SK-N-SH treated with all-trans-retinoic acid at 6 μM for 48 hours (cell line): ENCODE measurements at regions not wholly inside any gene's neighbourhood (a gene's known extent, or its start where the extent isn't known, plus 50 kb on each side); places are given as distances from the start of the nearest gene placed in this dataset.

Experiments
- ATAC-seq: fragments of 200-7000 bp; cut with Tn5 transposase; 3 replicates; pipeline ENCODE4 v1.9.1; 2020; ENCODE audit warnings: mild to moderate bottlenecking, moderate library complexity
- ARNTL ChIP-seq: fragments of 450-650 bp; formaldehyde crosslinking; IDR thresholded peaks from 2 replicates; pipeline ENCODE4 v1.5.0; 2020; ENCODE audit warnings: low read depth, mild to moderate bottlenecking, moderate library complexity, borderline replicate concordance
- BACH2 ChIP-seq: fragments of 250-450 bp; sonication (Bioruptor Pico); IDR thresholded peaks from 2 replicates; pipeline ENCODE4 v1.9.0; 2021; ENCODE audit warnings: mild to moderate bottlenecking, borderline replicate concordance
- CSDC2 ChIP-seq: fragments of 250-450 bp; sonication (Bioruptor Pico); IDR thresholded peaks from 2 replicates; pipeline ENCODE4 v1.5.0; 2020; ENCODE audit warnings: mild to moderate bottlenecking, moderate library complexity
- ESRRG ChIP-seq: fragments of 250-450 bp; sonication (Bioruptor Pico); IDR thresholded peaks from 2 replicates; pipeline ENCODE4 v1.6.1; 2021; ENCODE audit warnings: mild to moderate bottlenecking
- GLIS3 ChIP-seq: fragments of 250-450 bp; sonication (Bioruptor Pico); IDR thresholded peaks from 2 replicates; pipeline ENCODE4 v1.5.0; 2020; ENCODE audit warnings: mild to moderate bottlenecking, moderate library complexity
- ISL1 ChIP-seq: fragments of 250-450 bp; sonication (Bioruptor Pico); IDR thresholded peaks from 2 replicates; pipeline ENCODE4 v2.1.2; 2022; ENCODE audit warnings: mild to moderate bottlenecking, moderate library complexity
- OSR1 ChIP-seq: fragments of 250-450 bp; sonication (Bioruptor Pico); IDR thresholded peaks from 2 replicates; pipeline ENCODE4 v1.8.0; 2022; ENCODE audit warnings: moderate library complexity, mild to moderate bottlenecking, inconsistent platforms
- PPARA ChIP-seq: fragments of 250-450 bp; sonication (Bioruptor Pico); IDR thresholded peaks from 2 replicates; pipeline ENCODE4 v1.5.0; 2020; ENCODE audit warnings: mild to moderate bottlenecking, borderline replicate concordance
- SNAI2 ChIP-seq: fragments of 250-450 bp; sonication (Bioruptor Pico); IDR thresholded peaks from 2 replicates; pipeline ENCODE4 v1.5.0; 2020; ENCODE audit warnings: mild to moderate bottlenecking, moderate library complexity
- TCF4 ChIP-seq: fragments of 250-450 bp; sonication (Bioruptor Pico); IDR thresholded peaks from 2 replicates; pipeline ENCODE4 v1.8.0; 2021; ENCODE audit warnings: mild to moderate bottlenecking, moderate library complexity, borderline replicate concordance
- ZFP3 ChIP-seq: fragments of 250-450 bp; sonication (Bioruptor Pico); IDR thresholded peaks from 2 replicates; pipeline ENCODE4 v1.5.0; 2020; ENCODE audit warnings: mild to moderate bottlenecking, moderate library complexity
- ZFP30 ChIP-seq: fragments of 450-650 bp; formaldehyde crosslinking; IDR thresholded peaks from 2 replicates; pipeline ENCODE4 v1.5.0; 2022; ENCODE audit warnings: mild to moderate bottlenecking, moderate library complexity
- ZNF565 ChIP-seq: fragments of 450-650 bp; formaldehyde crosslinking; conservative IDR thresholded peaks from 2 replicates; pipeline ENCODE4 v1.5.0; 2020; ENCODE audit warnings: low read depth, mild to moderate bottlenecking, moderate library complexity
- ZNF8 ChIP-seq: fragments of 450-650 bp; formaldehyde crosslinking; IDR thresholded peaks from 2 replicates; pipeline ENCODE4 v1.5.0; 2020; ENCODE audit warnings: mild to moderate bottlenecking, moderate library complexity
- TF ChIP-seq, protein P1 (sequence below): fragments of 250-450 bp; sonication (Bioruptor Pico); IDR thresholded peaks from 2 replicates; pipeline ENCODE4 v1.5.0; 2020; ENCODE audit warnings: mild to moderate bottlenecking, moderate library complexity
- TF ChIP-seq, protein P2 (sequence below): fragments of 250-450 bp; sonication (Bioruptor Pico); IDR thresholded peaks from 2 replicates; pipeline ENCODE4 v1.5.1; 2021; ENCODE audit warnings: mild to moderate bottlenecking, moderate library complexity
- TF ChIP-seq, protein P3 (sequence below): fragments of 250-450 bp; sonication (Bioruptor Pico); IDR thresholded peaks from 2 replicates; pipeline ENCODE4 v1.8.0; 2020; ENCODE audit warnings: mild to moderate bottlenecking, moderate library complexity, borderline replicate concordance

DNA sequence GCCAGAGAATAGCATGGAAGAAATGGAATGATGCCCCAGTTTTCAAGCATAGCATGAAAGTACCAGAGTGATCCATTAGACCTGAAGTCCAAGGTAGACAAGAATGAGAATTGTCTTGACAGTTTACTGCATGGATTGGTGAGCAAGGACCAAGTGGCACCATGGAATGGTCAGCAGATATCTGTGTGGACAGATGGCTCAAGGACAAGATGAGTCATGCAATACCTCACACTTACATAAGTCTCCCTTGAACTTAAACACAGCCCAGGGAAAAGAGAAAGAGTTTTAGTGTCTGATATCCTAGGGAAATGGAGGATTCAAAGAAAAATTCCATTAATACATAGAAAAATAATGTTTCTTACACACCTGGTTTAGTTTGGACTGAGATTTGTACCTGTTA is 195.2 kb downstream of the MRPL39 start (continued):
- TF ChIP-seq, protein P1, sequence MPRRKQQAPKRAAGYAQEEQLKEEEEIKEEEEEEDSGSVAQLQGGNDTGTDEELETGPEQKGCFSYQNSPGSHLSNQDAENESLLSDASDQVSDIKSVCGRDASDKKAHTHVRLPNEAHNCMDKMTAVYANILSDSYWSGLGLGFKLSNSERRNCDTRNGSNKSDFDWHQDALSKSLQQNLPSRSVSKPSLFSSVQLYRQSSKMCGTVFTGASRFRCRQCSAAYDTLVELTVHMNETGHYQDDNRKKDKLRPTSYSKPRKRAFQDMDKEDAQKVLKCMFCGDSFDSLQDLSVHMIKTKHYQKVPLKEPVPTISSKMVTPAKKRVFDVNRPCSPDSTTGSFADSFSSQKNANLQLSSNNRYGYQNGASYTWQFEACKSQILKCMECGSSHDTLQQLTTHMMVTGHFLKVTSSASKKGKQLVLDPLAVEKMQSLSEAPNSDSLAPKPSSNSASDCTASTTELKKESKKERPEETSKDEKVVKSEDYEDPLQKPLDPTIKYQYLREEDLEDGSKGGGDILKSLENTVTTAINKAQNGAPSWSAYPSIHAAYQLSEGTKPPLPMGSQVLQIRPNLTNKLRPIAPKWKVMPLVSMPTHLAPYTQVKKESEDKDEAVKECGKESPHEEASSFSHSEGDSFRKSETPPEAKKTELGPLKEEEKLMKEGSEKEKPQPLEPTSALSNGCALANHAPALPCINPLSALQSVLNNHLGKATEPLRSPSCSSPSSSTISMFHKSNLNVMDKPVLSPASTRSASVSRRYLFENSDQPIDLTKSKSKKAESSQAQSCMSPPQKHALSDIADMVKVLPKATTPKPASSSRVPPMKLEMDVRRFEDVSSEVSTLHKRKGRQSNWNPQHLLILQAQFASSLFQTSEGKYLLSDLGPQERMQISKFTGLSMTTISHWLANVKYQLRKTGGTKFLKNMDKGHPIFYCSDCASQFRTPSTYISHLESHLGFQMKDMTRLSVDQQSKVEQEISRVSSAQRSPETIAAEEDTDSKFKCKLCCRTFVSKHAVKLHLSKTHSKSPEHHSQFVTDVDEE (CRISPR knock-in tag) = no peak
- TF ChIP-seq TCF4 (CRISPR knock-in tag) = no peak
- TF ChIP-seq ISL1 = no peak
- no peak for TF ChIP-seq SNAI2 (CRISPR knock-in tag)

DNA sequence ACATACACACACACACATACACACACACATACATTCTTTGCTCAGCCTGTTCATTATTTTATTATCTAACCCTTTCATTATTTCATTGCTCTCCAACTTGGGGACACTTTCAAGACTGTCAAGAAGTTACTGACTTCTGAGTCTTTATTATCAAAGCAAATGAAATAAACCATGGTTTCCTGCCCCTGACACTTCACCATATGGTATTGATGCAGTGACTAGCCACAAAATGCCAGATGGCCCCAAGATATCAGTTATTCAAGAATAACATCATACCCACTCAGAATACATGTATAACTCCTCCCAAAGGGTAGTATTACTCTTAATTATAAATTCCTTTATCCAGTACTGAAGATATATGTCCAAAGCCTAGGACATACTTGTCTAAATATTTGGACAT is 197.3 kb downstream of the MRPL39 start:
- peak; percentile 45 for ATAC-seq
- TF ChIP-seq ZNF565 (no peak), ARNTL (CRISPR knock-in tag) (no peak), PPARA (CRISPR knock-in tag) (no peak), ZFP30 (CRISPR knock-in tag) (no peak), ZNF8 (CRISPR knock-in tag) (no peak), OSR1 (CRISPR knock-in tag) (no peak), ZFP3 (CRISPR knock-in tag) (no peak)
- TF ChIP-seq, protein P1 (CRISPR knock-in tag) = no peak
- TF ChIP-seq, protein P2, sequence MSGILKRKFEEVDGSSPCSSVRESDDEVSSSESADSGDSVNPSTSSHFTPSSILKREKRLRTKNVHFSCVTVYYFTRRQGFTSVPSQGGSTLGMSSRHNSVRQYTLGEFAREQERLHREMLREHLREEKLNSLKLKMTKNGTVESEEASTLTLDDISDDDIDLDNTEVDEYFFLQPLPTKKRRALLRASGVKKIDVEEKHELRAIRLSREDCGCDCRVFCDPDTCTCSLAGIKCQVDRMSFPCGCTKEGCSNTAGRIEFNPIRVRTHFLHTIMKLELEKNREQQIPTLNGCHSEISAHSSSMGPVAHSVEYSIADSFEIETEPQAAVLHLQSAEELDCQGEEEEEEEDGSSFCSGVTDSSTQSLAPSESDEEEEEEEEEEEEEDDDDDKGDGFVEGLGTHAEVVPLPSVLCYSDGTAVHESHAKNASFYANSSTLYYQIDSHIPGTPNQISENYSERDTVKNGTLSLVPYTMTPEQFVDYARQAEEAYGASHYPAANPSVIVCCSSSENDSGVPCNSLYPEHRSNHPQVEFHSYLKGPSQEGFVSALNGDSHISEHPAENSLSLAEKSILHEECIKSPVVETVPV (CRISPR knock-in tag) = no peak

DNA sequence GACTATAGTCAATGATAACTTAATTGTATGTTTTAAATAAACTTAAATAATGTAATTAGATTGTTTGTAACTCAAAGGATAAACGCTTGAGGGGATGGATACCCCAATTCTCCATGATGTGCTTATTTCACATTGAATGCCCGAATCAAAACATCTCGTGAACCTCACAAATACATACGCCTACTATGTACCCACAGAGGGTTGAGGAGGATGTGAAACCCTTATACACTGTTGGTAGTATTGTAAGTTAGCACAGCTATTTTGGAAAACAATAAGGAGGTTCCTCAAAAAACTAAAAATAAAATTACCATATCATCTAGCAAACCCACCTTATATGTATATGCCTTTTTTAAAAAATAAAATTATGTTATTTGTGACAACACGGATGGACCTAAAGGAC is 198.6 kb downstream of the MRPL39 start:
- ATAC-seq = no peak
- TF ChIP-seq SNAI2 (CRISPR knock-in tag) (no peak), TCF4 (CRISPR knock-in tag) (no peak), CSDC2 (CRISPR knock-in tag) (no peak)
- TF ChIP-seq, protein P3, sequence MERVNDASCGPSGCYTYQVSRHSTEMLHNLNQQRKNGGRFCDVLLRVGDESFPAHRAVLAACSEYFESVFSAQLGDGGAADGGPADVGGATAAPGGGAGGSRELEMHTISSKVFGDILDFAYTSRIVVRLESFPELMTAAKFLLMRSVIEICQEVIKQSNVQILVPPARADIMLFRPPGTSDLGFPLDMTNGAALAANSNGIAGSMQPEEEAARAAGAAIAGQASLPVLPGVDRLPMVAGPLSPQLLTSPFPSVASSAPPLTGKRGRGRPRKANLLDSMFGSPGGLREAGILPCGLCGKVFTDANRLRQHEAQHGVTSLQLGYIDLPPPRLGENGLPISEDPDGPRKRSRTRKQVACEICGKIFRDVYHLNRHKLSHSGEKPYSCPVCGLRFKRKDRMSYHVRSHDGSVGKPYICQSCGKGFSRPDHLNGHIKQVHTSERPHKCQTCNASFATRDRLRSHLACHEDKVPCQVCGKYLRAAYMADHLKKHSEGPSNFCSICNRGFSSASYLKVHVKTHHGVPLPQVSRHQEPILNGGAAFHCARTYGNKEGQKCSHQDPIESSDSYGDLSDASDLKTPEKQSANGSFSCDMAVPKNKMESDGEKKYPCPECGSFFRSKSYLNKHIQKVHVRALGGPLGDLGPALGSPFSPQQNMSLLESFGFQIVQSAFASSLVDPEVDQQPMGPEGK (CRISPR knock-in tag) = no peak
- TF ChIP-seq, protein P2 (CRISPR knock-in tag) = no peak

DNA sequence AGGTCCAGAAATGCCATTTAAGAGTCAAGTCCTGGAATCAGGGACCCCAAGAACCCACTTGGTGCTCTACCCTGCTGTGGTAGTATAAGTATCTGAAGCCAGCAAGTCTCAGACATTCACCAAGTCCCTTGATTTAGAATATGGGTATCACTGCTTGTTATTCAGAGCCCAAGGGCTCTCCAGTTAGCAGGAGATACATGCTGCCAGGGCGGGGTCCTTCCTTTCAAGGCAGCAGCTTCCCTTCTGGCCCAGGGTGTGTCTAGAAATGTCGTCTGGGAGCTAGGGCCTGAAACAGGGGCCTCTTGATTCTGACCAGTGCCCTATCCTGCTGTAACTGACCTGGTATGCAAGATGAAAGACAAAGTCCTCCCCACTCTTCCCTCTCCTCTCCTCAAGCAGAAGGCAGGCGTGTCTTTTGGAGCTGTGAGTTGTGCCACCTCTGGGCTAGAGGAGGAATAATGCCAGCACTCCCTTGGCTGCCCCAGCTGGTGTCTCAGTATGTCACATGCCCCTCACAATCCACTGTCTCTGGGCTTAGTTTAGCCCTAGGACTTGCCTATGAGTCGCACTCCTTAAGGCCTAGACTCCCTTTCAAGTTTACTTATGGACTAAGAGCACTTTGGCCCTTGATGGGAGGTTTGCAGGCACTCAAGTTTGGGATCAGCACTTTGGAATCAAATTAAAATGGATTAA is 200.2 kb downstream of the MRPL39 start:
- no peak for ATAC-seq
- no peak for TF ChIP-seq CSDC2 (CRISPR knock-in tag)
- TF ChIP-seq GLIS3 (CRISPR knock-in tag) = no peak
- no peak for TF ChIP-seq ESRRG (CRISPR knock-in tag)
- TF ChIP-seq OSR1 (CRISPR knock-in tag) = no peak
- TF ChIP-seq BACH2 (CRISPR knock-in tag) = no peak
